ENCODE measurements at regions not wholly inside any gene's neighbourhood (a gene's known extent, or its start where the extent isn't known, plus 50 kb on each side); places are given as distances from the start of the nearest gene placed in this dataset.

GRCh38 chr20:24098886-24099285 lies 110.3 kb upstream of the GGTLC1 start:
- no peak for TF ChIP-seq CTCF (conservative IDR thresholded peaks at IDR 0.05; ENCODE audit: low read depth, low read length)
- no peak for TF ChIP-seq EZH2 (IDR thresholded peaks at IDR 0.05; ENCODE audit: low read length, unreplicated experiment)
